ENCODE measurements at regions not wholly inside any gene's neighbourhood (a gene's known extent, or its start where the extent isn't known, plus 50 kb on each side); places are given as distances from the start of the nearest gene placed in this dataset.

- no peaks in the 10 kb centered on the region for H3K9me3 ChIP-seq (ENCODE audit: control insufficient read depth, low read depth, low read length)
- H3K56ac ChIP-seq (ENCODE audit: insufficient read length, low read depth, low read length) = no peak overlapping the region
- no peak overlapping the region for H4K5ac ChIP-seq (ENCODE audit: insufficient read length, low read depth, low read length)
- no peaks in the 10 kb centered on the region for H3K23me2 ChIP-seq (ENCODE audit: insufficient read length, low read depth, low read length, poor library complexity, severe bottlenecking)
- H3K14ac ChIP-seq (ENCODE audit: insufficient read depth, low read length) = no peak overlapping the region
- peaks cover 0 to 2% (median 0%) of the 10 kb centered on the region in 3 experiments; a peak in 1 of 7 replicates for H3K36me3 Mint-ChIP-seq (ENCODE audit: insufficient read depth in 1 of 3, low read depth in 3 of 3)
- no peak overlapping the region for H3K4me2 ChIP-seq (ENCODE audit: insufficient read depth, insufficient read length, low read length)
- H3K79me2 ChIP-seq (ENCODE audit: insufficient read depth, low read length) = no peaks in the 10 kb centered on the region
- H3K4ac ChIP-seq (ENCODE audit: low read depth, low read length) = no peak overlapping the region
- peaks cover 13 to 14% of the 10 kb centered on the region in 2 experiments for H3K4me1 Mint-ChIP-seq
- H2BK120ac ChIP-seq (ENCODE audit: low read depth, low read length, poor library complexity, severe bottlenecking) = no peak overlapping the region
- no peak overlapping the region for H4K91ac ChIP-seq (ENCODE audit: insufficient read length, low read depth, low read length)
- no peaks in the 10 kb centered on the region for H3K79me1 ChIP-seq (ENCODE audit: insufficient read depth, low read depth, low read length, poor library complexity, severe bottlenecking)
- H2BK15ac ChIP-seq (ENCODE audit: low read depth, low read length) = no peak overlapping the region
- no peak overlapping the region for H2AK5ac ChIP-seq (ENCODE audit: insufficient read length, low read length)
- no peak overlapping the region for H3K9ac ChIP-seq (ENCODE audit: extremely low read depth, insufficient read length, low read length)
- no peak overlapping the region for H2AFZ ChIP-seq (ENCODE audit: low read length)
- H3K4me3 Mint-ChIP-seq = no peak overlapping the region
- H3K27ac ChIP-seq (ENCODE audit: insufficient read length, low read depth, low read length) = no peak overlapping the region
- no peak overlapping the region for H3T11ph ChIP-seq (ENCODE audit: low read length)
- H2BK5ac ChIP-seq (ENCODE audit: insufficient read length, low read length) = no peak overlapping the region
- no CpG with 5 or more reads among the region's 2 CpGs for WGBS (ENCODE audit: extremely low coverage, insufficient read length, low lambda C conversion rate)
- H2BK20ac ChIP-seq (ENCODE audit: low read depth, low read length, poor library complexity, severe bottlenecking) = no peak overlapping the region
- peaks cover 7% of the 10 kb centered on the region; the same call in 1 of the 2 replicates for H3K4me1 ChIP-seq (ENCODE audit: insufficient read depth, low read length)
- no peak overlapping the region for H3K23ac ChIP-seq (ENCODE audit: insufficient read length, low read depth, low read length)
- no peaks in the 10 kb centered on the region for H3K27me3 ChIP-seq (ENCODE audit: insufficient read depth, low read length)
- no peaks in the 10 kb centered on the region for H4K20me1 ChIP-seq (ENCODE audit: control insufficient read depth, insufficient read depth, insufficient read length)
- H3K27ac Mint-ChIP-seq = no peak overlapping the region
- H4K8ac ChIP-seq (replicated peaks; ENCODE audit: insufficient read length, low read depth, low read length) = no peak overlapping the region
- TF ChIP-seq CTCF (conservative IDR thresholded peaks at IDR 0.05) = no peak
- no peak for DNase-seq
- H3K18ac ChIP-seq (ENCODE audit: insufficient read length, low read depth, low read length) = no peak overlapping the region
- H3K9me3 Mint-ChIP-seq = no peaks in the 10 kb centered on the region; a peak in 1 of 5 replicates
- no peak overlapping the region for H2BK12ac ChIP-seq (ENCODE audit: insufficient read length, low read depth, low read length)
- H3K27me3 Mint-ChIP-seq (ENCODE audit: low read depth) = no peaks in the 10 kb centered on the region
These were observed 138.4 kb upstream of the ZNF462 start for GRCh38 chr9:106724566-106724965.

All from H9 (cell line).